Suppressor macrophage treated with lipopolysaccharide for 1 hour (primary cell): ENCODE measurements at regions not wholly inside any gene's neighbourhood (a gene's known extent, or its start where the extent isn't known, plus 50 kb on each side); places are given as distances from the start of the nearest gene placed in this dataset.
A peak's percentile ranks its signal among the peaks of the same experiment; 100 is the strongest.
"Not testable (repeated sequence)": the region's sequence is repeated elsewhere in the genome, so short reads cannot be mapped to it uniquely, and the experiment has no call there.

Experiments
- DNase-seq, 3 donors: peaks; one replicate each; pipeline ENCODE4 v3.0.0-alpha.2; 2020 to 2022

DNA sequence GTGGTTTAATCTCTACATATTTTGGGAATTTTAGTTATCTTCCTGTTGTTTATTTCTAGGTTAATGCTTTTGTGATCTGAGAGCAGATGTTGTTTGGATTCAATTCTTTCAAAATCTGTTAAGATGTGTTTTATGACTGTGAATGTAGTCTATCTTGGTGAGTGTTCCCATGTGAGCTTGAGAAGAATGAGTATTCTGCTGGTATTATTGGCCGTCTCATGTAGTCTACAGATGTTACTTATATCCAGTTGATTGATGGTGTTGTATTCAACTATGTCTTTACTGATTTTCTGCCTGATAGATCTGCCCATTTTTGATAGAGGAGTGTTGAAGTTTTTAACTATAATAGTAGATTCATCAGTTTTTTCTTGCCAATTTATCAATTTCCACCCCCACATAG lies 141.4 kb upstream of the FOXP2 start:
- no peak for DNase-seq

DNA sequence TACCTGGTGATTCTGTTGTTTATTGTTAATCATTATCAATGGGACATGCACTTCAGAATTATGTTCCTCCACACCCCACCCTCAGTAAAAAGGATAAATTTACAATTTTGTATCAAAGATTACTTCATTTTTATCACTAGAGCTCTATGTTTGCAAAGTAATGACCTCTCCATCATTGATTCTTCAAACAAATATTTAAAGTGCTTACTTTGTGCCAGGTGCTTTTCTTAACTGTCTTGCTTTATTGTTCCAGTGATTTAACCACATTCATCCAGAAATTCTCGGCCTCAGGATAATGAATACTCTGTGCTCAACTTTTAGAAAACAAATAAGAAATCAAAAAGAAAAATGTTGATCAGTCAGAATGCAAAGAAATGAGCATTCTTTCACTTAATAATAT lies 144.9 kb upstream of the FOXP2 start:
- no peak for DNase-seq

DNA sequence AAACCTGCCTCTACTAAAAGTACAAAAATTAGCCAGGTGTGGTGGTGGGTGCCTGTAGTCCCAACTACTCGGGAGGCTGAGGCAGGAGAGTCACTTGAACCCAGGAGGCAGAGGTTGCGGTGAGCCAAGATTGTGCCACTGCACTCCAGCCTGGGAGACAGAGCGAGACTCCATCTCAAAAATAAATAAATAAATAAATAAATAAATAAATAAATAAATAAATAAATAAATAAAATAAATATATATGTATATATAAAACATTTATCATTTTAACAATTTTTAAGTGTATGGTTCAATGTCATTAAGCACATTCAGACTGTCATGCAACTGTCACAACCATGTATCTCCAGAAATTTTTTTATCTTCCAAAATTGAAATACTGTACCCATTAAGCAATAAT lies 147.1 kb upstream of the FOXP2 start:
- not testable (repeated sequence) for DNase-seq

DNA sequence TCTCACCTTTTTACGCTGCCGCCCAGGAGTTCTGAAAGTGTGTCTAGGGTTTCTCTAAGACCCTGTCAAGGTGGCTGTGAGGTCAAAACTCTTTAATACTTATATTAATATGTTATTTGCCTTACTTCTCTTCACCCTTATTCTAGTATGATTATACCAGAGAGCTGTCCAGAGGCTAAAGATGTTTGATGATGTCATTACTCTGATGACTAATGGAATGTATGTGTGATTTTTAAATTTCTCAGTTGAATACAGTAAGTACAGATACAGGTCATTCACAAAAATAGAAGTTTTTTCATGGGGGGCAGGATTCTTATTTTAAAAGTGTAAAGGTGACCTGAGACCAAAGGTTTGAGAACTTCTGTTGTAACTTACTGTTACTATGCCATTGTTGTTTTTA lies 150.6 kb upstream of the FOXP2 start:
- DNase-seq, result no peak

DNA sequence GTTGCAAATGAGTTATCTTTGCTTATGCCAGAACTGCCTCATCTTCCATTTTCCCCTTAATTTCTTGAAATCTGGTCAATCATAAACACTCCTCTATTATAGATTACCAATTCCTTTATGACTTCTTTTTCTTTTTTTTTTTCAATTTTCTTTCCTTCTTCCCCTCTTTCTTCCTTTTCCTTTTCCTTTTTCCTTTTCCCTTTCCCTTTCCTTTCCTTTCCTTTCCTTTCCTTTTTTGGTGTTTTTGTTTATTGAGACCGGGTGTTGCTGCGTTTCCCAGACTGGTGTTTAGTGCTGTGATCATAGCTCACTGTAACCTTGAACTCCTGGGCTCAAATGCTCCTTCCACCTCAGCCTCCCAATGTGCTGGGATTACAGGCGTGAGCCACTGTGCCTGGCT lies 151.4 kb upstream of the FOXP2 start:
- DNase-seq, result no peak

DNA sequence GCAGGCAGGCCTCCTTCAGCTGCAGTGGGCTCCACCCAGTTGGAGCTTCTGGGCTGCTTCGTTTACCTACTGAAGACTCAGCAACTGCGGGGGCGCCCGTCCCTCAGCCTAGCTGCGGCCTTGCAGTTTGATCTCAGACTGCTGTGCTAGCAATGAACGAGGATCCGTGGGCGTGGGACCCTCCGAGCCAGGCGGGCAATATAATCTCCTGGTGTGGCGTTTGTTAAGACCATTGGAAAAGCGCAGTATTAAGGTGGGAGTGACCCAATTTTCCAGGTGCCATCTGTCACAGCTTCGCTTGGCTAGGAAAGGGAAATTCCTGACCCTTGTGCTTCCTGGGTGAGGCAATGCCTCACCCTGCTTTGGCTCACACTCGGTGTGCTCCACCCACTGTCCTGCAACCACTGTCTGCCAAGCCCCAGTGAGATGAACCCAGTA lies 159.2 kb upstream of the FOXP2 start:
- no peak for DNase-seq

DNA sequence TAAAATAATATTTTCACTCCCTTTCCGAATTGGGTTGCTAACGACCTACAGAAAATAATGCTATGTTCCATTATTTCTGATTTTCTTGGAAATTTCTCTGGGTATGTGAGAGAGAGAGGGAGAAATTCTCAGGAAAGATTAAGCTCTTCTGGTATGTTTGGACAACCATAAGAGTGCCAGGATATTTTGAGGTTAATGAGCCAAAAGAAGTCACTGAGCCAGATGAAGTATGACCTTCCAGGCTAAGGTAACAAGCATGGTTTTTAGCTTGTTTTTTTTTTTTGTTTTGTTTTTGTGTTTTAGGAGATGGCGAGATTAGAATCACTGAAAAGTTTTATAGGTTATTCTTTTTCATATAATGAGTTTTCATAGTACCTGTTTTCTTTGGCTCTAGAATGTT lies 171.0 kb upstream of the FOXP2 start:
- DNase-seq, result no peak

DNA sequence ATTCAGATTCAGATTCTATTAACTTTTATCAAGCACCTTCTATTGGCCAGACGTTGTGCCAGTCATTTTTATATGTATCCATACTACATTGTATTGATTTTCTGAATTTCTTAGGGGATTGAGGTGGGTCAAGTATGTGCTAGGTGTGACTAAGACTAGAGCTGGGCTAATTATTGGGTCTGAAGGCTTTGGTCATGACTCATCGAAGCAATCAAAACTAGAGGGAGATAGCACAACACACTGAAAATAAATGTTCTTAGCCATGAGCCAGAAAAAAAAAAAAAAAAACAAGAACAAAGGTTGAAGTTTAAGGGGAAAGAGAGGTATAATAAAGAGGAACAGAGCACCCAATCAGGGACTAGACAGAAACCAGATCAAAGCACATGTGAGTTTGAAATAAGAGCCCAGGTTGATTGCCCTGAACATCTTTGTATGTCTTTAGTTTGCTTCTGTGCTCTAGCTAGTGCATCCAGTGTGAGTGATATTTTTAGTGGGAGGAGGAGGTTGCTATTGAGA lies 171.6 kb upstream of the FOXP2 start:
- no peak for DNase-seq

DNA sequence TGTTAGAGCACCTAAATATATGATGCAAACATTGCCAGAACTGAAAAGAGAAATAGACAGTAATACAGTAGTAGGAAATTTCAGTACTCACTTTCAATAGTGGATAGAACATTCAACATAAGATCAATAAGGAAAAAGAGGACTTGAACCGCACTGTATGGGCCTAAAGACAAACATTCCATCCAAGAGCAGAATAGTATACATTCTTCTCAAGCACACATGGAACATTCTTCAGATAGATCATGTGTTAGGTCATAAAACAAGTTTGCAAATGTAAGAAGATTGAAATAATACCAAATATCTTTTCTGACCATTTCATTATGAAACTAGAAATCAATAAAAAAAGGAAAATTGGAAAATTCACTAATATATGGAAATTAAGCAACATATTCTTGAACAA lies 185.4 kb upstream of the FOXP2 start:
- no peak for DNase-seq

DNA sequence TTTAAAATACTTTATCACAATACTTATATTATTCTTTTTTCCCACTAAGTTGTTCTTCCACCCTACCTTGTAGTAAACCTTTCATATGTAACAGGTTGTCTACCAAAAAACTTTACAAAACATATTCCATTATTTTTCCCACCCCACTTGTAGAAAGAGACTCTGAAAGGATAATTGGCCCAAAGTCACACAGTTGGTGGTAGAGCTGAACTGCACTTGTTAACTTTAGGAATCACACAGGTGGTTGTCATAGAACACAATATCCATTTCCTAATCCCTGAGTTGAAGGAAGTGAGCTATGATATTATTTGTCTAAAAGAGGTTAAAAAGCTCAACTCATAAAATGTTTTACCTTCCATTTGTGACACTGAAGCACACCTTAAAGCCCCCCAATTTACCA lies 188.8 kb upstream of the FOXP2 start:
- no peak for DNase-seq

DNA sequence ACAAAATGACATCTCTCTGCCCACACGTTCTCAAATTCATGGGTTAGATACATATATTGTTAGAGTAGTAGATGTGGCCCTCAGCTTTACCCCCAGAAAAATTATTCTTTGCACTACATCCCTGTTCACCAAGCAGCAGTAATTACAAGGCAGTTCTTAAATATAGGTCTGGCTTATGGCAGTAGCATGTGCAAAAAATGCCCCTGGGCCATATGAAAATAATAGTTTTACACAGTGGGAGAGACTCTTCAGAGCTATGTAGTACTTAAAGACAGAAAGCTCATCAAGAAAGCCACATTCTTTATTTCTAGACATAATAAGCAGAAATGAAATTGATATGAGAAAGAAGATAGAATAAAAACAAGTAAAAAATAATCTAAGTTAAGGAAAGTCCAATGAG lies 196.3 kb upstream of the FOXP2 start:
- DNase-seq, result no peak

DNA sequence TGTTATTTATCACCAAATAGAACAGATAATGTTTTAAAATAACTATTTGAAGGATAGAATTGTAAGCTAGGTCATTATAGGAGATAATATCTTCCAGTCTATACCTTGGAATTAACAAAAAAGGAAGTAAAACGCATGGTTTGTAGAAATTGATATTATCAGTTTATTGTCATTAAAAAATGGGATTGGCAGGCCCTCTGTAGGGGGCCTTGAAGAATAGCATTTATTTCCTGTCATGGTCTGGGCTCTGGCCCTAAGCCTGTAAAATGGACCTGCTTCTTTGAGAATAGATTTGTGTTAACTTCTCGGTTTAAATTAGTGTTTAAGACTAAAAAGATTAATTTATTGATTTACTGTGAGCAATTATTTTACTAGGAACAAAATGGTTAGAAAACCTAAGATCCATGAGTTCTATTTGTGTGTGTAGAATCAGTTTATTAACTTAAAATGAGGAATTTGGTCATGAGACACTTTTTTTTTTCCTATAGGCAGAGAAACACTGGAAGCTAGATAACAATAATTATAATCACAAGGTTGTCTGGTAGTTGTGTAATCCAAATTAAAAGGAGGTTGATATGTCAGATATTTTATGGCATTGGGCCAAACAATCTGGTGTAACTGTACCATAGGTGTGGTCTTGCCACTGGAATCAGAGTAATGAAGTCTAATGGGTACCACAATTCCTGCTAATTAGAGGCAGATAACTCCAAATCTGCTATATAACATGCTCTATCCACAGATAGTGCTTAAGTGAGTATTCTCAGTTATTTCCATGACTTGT lies 197.4 kb upstream of the FOXP2 start:
- DNase-seq, result peak in 1 of 3 donors; percentile 7

DNA sequence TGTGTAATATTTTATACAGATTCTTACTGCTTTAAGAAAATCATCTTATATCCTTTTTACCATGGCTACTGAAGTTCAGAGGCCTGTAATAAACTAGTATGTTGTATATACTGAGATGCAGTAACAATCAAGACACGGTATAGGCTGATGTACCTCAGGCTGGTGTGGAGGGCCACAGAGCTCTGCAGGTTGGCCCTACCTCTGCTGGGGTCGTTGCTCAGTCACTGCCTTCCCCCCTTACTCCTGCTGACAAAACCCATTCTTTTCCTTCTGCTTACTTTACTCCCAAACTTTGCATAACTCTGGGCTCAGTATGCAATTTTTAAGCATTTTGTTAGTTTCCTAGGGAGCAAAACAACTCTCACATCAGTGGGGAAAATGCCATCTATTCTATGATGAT lies 200.1 kb upstream of the FOXP2 start:
- no peak for DNase-seq

DNA sequence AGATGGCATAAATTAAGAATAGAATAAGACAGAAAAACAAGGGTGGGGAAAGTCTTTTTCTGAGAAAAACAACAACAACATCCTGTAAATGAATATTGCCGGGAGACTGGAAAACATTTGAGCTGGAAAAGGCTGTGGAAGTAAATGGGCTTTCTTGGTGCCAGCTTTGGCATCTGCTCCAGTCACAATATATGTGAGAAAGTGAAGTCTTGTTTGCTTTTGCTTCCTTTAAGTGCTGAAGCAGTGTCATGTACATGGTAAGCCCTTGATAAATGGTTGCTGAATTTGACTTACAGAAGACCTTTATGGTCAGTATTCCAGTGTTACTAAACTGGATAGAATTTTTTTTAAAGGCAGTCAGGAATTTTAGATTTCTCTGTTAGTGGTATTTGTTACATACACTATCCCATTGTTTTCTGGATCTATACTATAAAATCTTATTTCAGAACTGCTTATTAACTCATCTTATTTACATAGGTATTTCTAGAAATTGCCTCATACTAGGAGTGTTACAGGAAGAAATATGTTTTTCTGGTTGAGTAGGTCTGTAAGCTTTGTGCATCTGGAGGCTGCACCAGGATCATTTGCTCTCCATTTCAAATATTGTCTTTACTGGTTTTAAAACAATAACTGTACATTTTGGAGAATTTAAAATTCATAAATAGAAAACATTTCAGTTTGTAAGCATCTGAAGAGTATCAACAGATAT lies 201.7 kb upstream of the FOXP2 start:
- DNase-seq, result no peak

DNA sequence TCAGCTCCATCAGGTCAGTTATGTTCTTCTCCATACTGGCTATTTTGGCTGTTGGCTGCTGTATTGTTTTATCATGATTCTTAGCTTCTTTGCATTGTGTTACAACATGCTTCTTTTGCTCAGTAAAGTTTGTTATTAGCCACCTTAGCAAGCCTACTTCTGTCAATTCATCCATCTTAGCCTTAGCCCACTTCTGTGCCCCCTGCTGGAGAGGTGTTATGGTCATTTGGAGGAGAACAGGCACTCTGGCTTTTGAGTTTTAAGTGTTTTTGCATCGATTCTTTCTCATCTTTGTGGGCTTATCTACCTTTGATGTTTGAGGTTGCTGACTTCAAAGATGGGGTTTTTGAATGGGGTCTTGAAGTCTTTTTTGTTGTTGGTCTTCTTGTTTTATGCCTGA lies 204.6 kb upstream of the FOXP2 start:
- DNase-seq, result peak in 1 of 3 donors; percentile 1

DNA sequence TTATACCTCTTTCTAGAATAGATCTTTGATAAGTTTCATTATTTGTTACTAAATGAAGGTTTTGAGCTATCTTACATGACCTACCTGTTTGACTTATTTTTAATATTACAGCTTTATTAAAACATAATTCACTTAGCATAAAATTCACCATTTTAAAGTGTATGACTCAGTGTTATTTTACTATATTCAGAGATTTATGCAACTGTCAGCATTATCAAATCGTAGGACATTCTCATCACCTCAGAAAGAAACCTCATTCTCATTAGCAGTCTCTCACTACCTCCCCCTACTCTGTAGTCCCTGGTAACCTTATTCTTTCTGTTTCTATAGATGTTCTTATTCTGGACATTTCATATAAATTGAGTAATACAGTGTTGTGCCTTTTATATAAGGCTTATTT lies 207.9 kb upstream of the FOXP2 start:
- DNase-seq, result no peak

DNA sequence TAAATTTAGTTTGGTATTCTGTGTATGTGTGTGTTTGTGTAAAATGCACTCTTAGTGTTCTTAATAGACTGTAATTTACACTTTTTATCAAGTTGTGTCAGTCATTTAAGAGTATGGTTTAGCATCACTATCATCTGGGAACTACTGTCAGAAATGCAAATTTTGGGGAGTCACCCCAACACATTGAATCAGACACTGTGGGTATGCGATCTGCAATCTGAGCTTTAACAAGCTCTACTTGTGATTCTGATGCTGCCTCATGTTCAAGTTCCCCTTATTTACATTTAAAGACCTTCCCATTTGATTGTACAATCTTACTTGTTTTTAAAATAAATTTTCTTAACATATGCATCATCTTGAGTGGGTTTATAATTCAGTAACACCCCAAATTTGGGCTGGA lies 218.1 kb upstream of the FOXP2 start:
- no peak for DNase-seq

DNA sequence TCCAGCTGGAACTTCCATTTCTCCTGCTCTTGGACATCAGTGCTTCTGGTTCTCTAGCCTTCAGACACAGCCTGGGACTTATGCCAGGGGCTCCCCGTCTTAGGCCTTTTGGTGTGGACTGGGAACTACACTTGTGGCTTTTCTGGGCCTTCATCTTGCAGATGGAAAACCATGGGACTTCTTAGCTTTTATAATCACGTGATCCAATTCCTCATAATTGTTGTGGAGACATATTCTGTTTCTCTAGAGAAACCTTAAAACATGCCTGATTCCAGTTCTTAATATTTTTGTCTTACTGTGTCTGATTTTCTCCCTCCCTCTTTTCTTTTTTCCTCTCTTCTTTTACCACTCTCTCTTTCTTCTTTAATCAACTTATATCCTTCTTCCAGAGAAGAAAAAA lies 224.2 kb upstream of the FOXP2 start:
- DNase-seq, result no peak

DNA sequence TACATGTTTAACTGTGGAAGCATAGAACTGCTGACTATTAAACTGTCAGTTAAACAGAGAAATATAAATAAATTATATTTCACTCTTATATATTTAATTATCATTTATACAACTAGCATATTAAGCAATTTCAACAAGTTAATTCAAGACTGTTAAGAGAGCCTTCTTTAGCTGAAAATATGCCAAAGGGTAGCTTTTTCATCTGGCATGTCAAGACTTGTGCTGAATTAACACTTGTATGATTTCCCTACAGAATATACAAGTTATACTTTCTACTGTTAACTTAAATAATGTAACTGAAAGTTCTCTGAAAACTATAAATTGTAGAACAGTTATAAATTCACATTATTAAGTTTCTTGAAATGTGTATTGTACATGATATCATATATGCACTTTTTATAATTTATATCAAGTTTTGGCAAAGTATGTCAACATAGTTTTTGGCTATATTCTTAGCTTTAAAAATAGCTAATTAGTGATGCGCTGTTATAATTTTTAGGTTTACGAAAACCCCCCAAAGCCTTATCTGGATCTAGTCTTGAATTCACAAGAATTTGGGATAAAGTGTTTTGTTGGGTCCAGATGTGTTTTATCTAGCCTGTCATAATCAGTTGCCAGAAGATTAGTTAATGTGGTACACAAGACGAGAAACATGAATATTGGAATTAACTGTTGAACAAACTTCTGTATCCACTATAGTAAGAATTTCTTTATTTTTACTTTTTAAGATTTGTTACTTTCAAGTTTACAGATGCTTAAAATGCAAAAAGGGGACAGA lies 231.1 kb upstream of the FOXP2 start:
- DNase-seq, result no peak

DNA sequence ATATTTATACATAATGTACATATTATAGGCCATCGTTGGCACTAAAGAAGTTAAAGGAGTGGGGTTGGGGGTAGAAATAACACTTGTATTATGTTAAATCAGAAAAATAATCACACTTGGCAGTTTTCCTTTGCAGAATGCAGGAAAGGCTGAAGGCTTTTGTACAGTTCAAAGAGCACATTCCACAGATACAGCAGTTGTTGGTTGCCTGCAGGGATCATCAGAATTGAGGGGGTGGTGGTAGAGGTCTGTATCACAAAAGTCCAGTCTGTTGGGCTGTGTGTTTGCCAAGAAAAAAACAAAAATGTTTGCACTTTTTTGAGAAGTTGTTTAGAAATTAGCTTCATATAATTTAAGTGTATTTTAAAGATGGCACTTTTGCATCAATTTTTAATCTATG lies 231.8 kb upstream of the FOXP2 start:
- DNase-seq, result no peak

DNA sequence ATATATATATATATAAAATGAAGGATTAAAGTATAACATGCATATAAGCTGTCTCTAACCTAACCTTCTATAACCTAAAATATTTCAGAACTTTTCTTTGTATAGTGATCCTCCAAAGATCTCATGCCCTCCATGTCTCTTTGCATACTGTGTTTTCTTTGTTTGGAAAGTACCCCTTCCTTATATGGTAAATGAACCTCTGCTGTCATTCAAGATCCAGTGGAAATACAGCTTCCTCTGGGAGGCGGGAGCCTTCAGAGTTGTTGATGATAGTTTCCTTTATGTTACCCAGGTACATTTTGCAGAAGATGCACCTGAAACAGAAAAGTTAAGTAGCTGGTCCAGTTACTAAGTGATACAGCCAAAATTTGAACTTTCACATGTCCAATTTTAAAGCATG lies 233.3 kb upstream of the FOXP2 start:
- no peak for DNase-seq

DNA sequence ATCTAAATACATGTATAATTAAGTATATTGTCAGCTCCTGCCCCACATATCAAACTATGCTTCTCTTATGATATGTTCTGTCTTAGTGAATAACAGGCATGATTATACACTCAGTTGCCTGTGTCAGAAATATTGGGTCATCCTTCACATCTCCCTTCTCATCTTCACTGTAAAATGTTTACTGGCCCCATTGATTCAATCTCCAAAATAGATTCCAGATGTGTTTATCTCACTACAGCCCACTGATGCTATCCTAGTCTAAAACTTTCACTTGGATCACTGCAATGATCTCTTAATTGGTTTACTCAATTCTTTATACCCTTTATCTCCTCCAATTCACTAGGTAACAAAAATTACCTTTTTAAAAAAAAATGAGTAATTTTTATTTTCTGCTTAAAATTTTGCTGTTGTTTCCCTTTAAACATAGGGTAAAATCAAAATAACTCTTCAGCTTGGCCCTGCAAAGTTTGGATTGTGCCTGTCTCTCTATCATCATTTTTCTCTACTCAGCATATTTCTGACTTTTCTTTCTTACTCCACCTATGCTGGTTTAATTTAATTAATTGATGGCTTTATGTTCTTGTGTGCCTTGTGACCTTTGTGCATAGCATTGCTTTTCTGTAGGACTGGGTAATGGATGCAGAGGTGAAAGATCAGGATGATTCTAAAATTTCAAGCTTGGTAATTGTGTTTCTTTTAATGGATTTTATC lies 233.9 kb upstream of the FOXP2 start:
- DNase-seq, result no peak

DNA sequence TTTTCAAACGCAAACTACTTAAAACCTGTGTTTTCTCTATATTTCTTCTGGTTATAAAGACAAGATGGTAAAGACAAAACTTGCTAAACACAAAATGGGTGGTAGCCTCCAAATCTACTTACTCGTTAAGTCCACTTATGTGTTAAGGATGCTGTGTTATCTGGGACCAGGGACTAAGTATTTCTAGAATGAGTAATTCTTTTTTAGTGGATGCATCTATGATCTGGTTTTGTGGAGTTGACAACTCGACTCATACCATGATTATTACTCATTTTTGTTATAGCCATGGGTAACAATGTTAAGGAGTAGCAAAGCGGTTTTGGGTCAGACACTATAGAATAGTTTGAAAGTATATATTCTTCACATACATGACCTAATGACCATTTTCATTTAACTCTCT lies 239.5 kb upstream of the FOXP2 start:
- no peak for DNase-seq
